ENCODE measurements at regions not wholly inside any gene's neighbourhood (a gene's known extent, or its start where the extent isn't known, plus 50 kb on each side); places are given as distances from the start of the nearest gene placed in this dataset.

GRCh38 chr5:92769978-92770377, 811.0 kb downstream of the NR2F1-AS1 start:
- H3K27ac ChIP-seq, result no peak overlapping the region
- TF ChIP-seq ZFX (IDR thresholded peaks at IDR 0.05; ENCODE audit: borderline replicate concordance), result no peak
- TF ChIP-seq CTCF (IDR thresholded peaks at IDR 0.05), result no peak

- no peak overlapping the region for H3K27ac ChIP-seq
- TF ChIP-seq ZFX (IDR thresholded peaks at IDR 0.05; ENCODE audit: borderline replicate concordance) (no peak), CTCF (IDR thresholded peaks at IDR 0.05) (no peak)
Observed at GRCh38 chr5:92761585-92761984, 819.4 kb downstream of the NR2F1-AS1 start.

GRCh38 chr5:92760550-92760949, 820.5 kb downstream of the NR2F1-AS1 start:
- H3K27ac ChIP-seq, result no peak overlapping the region
- TF ChIP-seq CTCF (IDR thresholded peaks at IDR 0.05), result no peak
- no peak for TF ChIP-seq ZFX (IDR thresholded peaks at IDR 0.05; ENCODE audit: borderline replicate concordance)

GRCh38 chr5:92758552-92758951, 822.5 kb downstream of the NR2F1-AS1 start:
- TF ChIP-seq CTCF (IDR thresholded peaks at IDR 0.05) (no peak), ZFX (IDR thresholded peaks at IDR 0.05; ENCODE audit: borderline replicate concordance) (no peak)
- no peak overlapping the region for H3K27ac ChIP-seq

GRCh38 chr5:92749943-92750342, 831.1 kb downstream of the NR2F1-AS1 start:
- H3K27ac ChIP-seq, result no peak overlapping the region
- TF ChIP-seq CTCF (IDR thresholded peaks at IDR 0.05), result no peak
- no peak for TF ChIP-seq ZFX (IDR thresholded peaks at IDR 0.05; ENCODE audit: borderline replicate concordance)

GRCh38 chr5:92748072-92748676, 832.8 kb downstream of the NR2F1-AS1 start:
- TF ChIP-seq ZFX (IDR thresholded peaks at IDR 0.05; ENCODE audit: borderline replicate concordance) (no peak), CTCF (IDR thresholded peaks at IDR 0.05) (no peak)
- no peak overlapping the region for H3K27ac ChIP-seq

GRCh38 chr5:92741906-92742305, 839.1 kb downstream of the NR2F1-AS1 start:
- TF ChIP-seq ZFX (IDR thresholded peaks at IDR 0.05; ENCODE audit: borderline replicate concordance), result no peak
- TF ChIP-seq CTCF (IDR thresholded peaks at IDR 0.05), result no peak
- H3K27ac ChIP-seq, result no peak overlapping the region
